ENCODE measurements at regions not wholly inside any gene's neighbourhood (a gene's known extent, or its start where the extent isn't known, plus 50 kb on each side); places are given as distances from the start of the nearest gene placed in this dataset.

DNA sequence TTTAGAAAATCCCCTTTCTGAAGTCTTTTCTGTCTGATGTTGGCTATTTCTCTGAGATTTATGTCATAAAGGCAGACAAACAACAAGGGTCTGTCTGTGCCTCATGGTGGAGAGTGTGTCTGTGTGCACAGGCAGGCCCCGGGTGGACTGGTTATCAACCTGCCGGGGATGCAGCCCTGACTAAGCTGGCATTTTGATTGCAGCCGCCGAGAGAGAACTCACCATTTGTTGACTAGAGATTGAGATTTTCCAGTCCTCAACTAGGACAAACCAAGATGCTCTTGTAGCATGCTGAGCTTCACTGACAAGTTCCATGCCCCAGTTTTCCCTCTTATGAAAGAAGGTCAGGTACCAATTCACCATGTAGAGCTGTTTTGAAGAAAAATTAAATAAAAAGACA, 363.6 kb upstream of the CNR1 start:
- Histone ChIP-seq H3K4me1 (ENCODE audit: low read depth, poor library complexity, severe bottlenecking) (no peaks in the 10 kb centered on the region), H3K9ac (no peak overlapping the region), H3K79me2 (ENCODE audit: insufficient read depth, low read depth) (no peaks in the 10 kb centered on the region), H3K4me2 (no peak overlapping the region), H2AFZ (ENCODE audit: low read depth) (no peak overlapping the region), H3K4me3 (IDR thresholded peaks at IDR 0.05; ENCODE audit: insufficient read depth, low read depth, low read length) (no peak overlapping the region), H3K27ac (no peak overlapping the region), H4K20me1 (ENCODE audit: insufficient read depth) (no peaks in the 10 kb centered on the region), H3K36me3 (ENCODE audit: insufficient read depth) (no peaks in the 10 kb centered on the region), H3K27me3 (ENCODE audit: insufficient read depth, low read depth) (no peaks in the 10 kb centered on the region)
- TF ChIP-seq, protein P1, sequence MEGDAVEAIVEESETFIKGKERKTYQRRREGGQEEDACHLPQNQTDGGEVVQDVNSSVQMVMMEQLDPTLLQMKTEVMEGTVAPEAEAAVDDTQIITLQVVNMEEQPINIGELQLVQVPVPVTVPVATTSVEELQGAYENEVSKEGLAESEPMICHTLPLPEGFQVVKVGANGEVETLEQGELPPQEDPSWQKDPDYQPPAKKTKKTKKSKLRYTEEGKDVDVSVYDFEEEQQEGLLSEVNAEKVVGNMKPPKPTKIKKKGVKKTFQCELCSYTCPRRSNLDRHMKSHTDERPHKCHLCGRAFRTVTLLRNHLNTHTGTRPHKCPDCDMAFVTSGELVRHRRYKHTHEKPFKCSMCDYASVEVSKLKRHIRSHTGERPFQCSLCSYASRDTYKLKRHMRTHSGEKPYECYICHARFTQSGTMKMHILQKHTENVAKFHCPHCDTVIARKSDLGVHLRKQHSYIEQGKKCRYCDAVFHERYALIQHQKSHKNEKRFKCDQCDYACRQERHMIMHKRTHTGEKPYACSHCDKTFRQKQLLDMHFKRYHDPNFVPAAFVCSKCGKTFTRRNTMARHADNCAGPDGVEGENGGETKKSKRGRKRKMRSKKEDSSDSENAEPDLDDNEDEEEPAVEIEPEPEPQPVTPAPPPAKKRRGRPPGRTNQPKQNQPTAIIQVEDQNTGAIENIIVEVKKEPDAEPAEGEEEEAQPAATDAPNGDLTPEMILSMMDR (conservative IDR thresholded peaks at IDR 0.05; ENCODE audit: low read depth, low read length) = no peak

DNA sequence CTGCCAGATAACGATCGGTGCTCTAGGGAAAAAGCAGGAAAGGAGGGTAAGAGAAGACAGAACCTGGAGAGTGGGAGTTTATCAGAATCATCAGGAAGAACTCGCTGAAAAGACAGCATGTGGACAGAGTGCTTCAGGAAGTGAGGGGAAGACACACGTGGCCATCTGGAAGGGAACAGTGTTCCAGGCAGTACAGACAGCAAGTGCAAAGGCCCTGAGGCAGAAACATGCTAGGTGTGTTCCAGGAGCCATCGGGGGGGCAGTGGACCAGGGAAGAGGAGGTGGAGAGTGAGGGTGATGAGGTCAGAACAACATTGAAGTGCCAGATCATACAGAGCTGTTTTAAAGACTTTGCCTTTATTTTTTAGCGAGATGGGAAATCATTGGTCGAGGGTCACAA, 354.3 kb upstream of the CNR1 start:
- H3K36me3 ChIP-seq (ENCODE audit: insufficient read depth) = no peaks in the 10 kb centered on the region
- TF ChIP-seq, protein P1 (conservative IDR thresholded peaks at IDR 0.05; ENCODE audit: low read depth, low read length) = no peak
- H3K27ac ChIP-seq = no peak overlapping the region
- H3K79me2 ChIP-seq (ENCODE audit: insufficient read depth, low read depth) = no peaks in the 10 kb centered on the region
- H3K4me3 ChIP-seq (IDR thresholded peaks at IDR 0.05; ENCODE audit: insufficient read depth, low read depth, low read length) = no peak overlapping the region
- H4K20me1 ChIP-seq (ENCODE audit: insufficient read depth) = no peaks in the 10 kb centered on the region
- no peak overlapping the region for H2AFZ ChIP-seq (ENCODE audit: low read depth)
- no peaks in the 10 kb centered on the region for H3K27me3 ChIP-seq (ENCODE audit: insufficient read depth, low read depth)
- H3K4me2 ChIP-seq = no peak overlapping the region
- peaks cover 15% of the 10 kb centered on the region for H3K4me1 ChIP-seq (ENCODE audit: low read depth, poor library complexity, severe bottlenecking)
- H3K9ac ChIP-seq = no peak overlapping the region

DNA sequence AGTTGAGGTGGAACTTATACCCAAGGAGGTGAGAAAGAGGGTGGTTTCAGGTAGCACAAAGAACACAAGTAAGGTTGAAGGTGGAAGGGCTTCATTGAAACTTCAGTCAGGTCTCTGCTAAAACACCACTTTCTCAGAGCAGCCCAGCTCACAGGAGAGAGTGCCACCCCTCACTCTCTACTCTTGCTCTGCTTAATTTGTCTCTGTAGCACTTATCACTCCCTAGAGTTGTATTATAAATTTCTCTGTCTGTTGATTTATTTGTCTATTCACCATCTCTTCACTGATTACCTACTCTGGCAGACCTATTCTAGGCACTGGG, 353.8 kb upstream of the CNR1 start:
- H3K79me2 ChIP-seq (ENCODE audit: insufficient read depth, low read depth) = no peaks in the 10 kb centered on the region
- no peaks in the 10 kb centered on the region for H3K36me3 ChIP-seq (ENCODE audit: insufficient read depth)
- no peak overlapping the region for H3K4me3 ChIP-seq (IDR thresholded peaks at IDR 0.05; ENCODE audit: insufficient read depth, low read depth, low read length)
- H3K4me1 ChIP-seq (ENCODE audit: low read depth, poor library complexity, severe bottlenecking) = peaks cover 15% of the 10 kb centered on the region
- TF ChIP-seq, protein P1 (conservative IDR thresholded peaks at IDR 0.05; ENCODE audit: low read depth, low read length) = no peak
- H3K4me2 ChIP-seq = no peak overlapping the region
- H3K27ac ChIP-seq = no peak overlapping the region
- no peak overlapping the region for H3K9ac ChIP-seq
- H3K27me3 ChIP-seq (ENCODE audit: insufficient read depth, low read depth) = no peaks in the 10 kb centered on the region
- no peaks in the 10 kb centered on the region for H4K20me1 ChIP-seq (ENCODE audit: insufficient read depth)
- H2AFZ ChIP-seq (ENCODE audit: low read depth) = no peak overlapping the region

DNA sequence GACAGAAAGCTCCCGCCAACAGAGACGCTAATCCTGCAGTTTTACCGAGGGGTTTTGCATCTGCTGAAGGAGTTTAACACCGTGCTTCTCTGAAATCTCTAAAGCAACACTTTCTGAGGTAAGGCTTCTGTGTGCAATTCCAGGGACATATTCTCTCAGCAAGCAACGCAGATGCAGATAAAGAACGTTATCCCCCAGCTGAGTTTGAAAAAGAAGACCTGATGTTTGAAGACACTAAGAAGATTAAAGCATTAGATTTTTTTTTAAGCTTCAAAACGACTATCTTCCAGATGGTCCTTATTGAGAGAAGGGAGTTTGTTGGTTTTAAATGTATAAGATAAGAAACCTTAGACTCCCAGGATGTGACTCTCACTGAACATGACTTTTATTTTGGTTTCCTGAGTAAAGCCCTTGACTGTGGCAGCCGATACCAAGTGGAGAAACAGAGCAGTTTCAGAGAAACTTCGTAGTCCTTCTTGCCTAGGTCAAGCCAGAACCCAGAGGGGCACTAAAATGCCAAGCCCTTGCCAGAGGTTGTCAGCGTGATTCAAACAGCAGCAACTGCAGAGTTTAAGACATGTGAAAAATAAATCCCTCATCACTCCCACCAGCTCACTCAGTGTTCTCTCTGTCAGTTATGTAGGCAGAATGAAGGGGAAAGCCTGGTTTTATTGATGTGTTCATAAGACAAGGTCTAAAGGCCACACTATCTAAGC, 353.3 kb upstream of the CNR1 start:
- Histone ChIP-seq H3K4me2 (no peak overlapping the region), H3K4me1 (ENCODE audit: low read depth, poor library complexity, severe bottlenecking) (peaks cover 15% of the 10 kb centered on the region), H3K4me3 (IDR thresholded peaks at IDR 0.05; ENCODE audit: insufficient read depth, low read depth, low read length) (no peak overlapping the region), H4K20me1 (ENCODE audit: insufficient read depth) (no peaks in the 10 kb centered on the region), H3K27ac (no peak overlapping the region), H3K9ac (no peak overlapping the region), H3K27me3 (ENCODE audit: insufficient read depth, low read depth) (no peaks in the 10 kb centered on the region), H3K36me3 (ENCODE audit: insufficient read depth) (no peaks in the 10 kb centered on the region), H2AFZ (ENCODE audit: low read depth) (no peak overlapping the region), H3K79me2 (ENCODE audit: insufficient read depth, low read depth) (no peaks in the 10 kb centered on the region)
- TF ChIP-seq, protein P1 (conservative IDR thresholded peaks at IDR 0.05; ENCODE audit: low read depth, low read length) = no peak

Measured in KMS-11 (cell line).